COLO829 (cell line): ENCODE measurements at regions not wholly inside any gene's neighbourhood (a gene's known extent, or its start where the extent isn't known, plus 50 kb on each side); places are given as distances from the start of the nearest gene placed in this dataset.

Experiments
- DNase-seq: peaks from one replicate; pipeline ENCODE4 v3.0.0; 2012; ENCODE audit warnings: low spot score

DNA sequence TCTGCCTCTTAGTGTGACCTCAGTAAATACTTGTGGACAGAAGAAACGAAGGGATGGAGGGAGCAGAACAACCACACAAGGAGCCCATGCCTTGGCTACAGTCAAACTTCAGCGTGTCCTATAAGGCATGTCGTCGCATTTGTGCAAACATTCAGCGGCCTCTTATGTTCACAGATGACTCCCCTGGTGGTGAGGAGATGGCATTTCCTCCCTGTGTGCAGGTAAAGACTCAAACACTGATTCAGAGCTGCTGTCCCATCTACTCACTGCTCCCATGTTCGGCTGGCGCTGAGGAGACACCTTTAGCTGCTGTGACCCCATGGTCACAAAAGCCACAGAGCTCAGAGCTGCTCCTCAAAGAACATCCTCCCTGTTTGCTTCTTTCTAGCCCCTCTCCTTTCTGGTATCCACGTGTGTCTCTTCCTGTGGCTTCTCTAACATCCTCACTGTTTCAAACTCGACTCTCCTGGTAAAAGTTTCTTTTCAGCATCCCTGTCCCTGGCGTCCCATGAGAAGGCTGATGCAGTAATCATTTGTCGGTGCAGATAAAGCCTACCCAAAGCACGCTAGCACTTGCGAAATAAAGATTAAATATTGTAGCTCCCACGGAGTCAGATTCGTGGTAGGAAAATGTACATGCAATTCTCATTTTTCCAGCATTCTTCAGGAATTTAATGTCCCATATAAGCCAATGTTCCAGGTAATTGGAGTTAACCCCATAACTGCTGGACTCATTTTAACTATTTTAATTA, 124.9 kb upstream of the NEBL start:
- no peak for DNase-seq

DNA sequence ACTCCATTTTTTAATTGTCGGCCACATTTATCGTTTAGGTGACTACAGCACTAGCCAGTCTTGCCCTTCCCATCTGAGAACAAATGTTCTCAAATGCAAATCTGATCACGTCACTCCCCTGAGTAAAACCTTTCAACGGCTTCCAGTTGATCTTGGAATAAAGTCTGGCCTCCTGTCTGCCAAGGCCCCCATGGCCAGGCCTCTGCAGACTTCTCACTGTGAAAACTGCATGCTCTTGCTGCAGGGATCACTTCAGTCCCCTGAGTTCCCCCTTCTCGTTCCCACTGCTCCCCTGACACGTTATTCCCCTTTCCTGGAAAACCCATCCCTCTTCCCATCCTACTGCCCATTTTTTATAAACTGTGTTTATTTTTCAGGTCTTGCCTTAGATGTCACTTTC, 124.1 kb upstream of the NEBL start:
- DNase-seq: no peak

- DNase-seq: peak; percentile 12
Measured at GRCh38 chr10:21020545-21020944, 123.4 kb upstream of the NEBL start.

- no peak for DNase-seq
Measured at GRCh38 chr10:21019436-21019835, 122.3 kb upstream of the NEBL start.

- DNase-seq: no peak
Measured at GRCh38 chr10:21015851-21016250, 118.7 kb upstream of the NEBL start.

DNA sequence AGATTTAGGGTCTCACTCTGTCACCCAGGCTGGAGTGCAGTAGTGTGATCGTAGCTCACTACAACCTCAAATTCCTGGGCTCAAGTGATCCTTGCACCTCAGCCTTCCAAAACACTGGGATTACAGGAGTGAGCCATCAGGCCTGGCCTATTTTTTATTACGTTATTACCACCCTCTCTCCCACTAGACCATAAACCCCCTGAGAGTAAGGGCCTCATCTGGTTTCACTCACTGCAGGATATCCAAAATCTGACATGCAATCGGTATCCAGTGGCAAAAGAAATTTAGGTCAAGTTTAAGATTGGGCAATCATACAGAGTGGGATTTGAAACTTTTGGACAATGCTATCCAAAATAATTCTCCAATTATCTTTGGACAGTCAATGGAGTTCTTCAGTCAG, 117.0 kb upstream of the NEBL start:
- no peak for DNase-seq

- DNase-seq: no peak
Measured at GRCh38 chr10:21011433-21012018, 114.4 kb upstream of the NEBL start.

DNA sequence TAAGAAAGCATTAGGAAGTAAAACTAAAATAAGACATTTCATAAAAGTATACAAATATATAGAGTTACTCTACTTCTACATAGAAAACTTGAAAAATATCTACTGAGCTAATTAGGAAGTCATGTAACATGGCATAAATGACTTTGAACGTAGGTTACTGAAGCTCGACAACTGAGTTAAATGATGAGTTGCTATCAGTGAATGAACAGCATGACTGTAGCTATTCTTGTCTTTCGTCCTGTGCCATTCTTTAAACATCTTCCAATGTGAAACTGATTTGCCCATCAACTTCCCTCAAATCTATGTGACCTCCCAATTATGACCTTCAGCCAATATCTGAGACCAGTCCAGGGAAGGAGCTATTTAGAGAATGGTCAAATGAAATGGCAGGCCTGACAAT, 113.5 kb upstream of the NEBL start:
- no peak for DNase-seq

DNA sequence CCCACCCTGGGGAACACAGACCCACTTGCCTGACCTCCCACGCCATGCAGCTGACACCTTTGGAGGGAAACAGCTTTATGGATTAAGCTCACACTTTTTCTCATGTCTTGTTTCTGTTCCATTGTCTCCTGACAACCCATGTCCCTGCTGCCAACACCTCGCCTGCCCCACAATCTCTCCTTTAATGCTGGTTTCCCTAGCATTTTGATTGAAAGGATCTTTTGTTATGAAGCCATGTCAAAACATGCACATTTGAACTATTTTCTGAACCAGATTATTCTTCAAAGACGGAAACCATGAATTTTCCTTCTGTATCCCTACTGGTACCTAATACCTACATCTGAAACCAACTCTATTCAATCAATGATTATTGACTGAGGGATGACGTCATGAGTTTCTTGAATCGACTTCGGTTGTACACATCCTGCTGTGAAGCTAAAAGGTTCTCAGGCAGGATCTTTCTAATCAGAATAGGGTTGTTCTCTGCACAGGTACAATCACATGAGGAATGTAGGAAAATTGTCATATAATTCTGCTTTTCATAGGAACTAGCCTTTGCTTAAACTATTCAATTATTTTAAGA, 106.2 kb upstream of the NEBL start:
- no peak for DNase-seq

DNA sequence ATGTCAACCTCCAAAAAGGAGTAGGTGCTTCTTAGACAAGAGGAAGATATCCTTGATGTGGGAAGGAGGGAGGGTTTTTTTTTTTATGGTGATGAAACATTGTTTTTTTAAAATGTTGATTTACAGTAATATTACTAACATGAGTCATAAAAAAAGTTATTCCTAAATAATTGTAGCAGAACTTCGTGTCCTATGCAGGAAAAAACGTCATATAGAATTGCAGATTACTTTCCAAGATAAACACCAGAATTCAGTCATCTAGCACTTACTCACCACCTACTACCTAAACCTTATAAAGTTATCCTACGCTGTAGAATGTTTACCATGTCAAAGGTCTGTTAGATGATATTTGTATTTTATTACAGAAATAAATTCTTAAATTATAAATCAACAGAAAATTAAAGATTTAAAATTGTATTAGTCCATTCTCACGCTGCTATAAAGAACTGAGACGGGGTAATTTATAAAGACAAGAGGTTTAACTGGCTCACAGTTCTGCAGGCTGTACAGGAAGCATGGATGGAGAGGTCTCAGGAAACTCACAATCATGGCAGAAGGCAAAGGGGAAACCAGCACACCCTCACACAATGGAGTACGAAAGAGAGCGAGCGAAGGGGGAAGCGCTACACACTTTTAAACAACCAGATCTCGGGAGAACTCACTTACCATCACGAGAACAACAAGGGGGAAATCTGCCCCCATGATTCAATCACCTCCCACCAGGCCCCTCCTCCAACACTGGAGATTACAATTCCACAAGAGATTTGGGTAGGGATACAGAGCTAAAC, 105.2 kb upstream of the NEBL start:
- DNase-seq: no peak

- no peak for DNase-seq
Measured at GRCh38 chr10:20999699-21000098, 102.6 kb upstream of the NEBL start.

DNA sequence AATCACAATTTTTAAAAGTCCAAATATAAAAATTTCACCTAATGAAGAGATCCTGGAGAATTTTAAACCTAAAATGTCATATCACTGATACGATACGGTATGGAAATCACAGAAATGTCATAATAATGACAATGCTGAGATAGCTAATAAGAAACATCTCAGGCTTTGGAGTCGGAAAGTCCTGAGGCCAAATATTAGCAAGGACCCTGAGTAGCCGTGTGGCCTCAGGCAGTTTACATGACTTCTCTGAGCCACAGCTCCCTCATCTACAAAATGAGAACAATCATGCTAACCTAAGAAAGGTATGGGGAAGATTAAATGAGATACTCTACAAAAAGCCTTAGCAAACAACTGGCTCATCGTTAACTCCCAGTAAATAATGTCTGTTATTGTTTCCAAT, 100.9 kb upstream of the NEBL start:
- no peak for DNase-seq

DNA sequence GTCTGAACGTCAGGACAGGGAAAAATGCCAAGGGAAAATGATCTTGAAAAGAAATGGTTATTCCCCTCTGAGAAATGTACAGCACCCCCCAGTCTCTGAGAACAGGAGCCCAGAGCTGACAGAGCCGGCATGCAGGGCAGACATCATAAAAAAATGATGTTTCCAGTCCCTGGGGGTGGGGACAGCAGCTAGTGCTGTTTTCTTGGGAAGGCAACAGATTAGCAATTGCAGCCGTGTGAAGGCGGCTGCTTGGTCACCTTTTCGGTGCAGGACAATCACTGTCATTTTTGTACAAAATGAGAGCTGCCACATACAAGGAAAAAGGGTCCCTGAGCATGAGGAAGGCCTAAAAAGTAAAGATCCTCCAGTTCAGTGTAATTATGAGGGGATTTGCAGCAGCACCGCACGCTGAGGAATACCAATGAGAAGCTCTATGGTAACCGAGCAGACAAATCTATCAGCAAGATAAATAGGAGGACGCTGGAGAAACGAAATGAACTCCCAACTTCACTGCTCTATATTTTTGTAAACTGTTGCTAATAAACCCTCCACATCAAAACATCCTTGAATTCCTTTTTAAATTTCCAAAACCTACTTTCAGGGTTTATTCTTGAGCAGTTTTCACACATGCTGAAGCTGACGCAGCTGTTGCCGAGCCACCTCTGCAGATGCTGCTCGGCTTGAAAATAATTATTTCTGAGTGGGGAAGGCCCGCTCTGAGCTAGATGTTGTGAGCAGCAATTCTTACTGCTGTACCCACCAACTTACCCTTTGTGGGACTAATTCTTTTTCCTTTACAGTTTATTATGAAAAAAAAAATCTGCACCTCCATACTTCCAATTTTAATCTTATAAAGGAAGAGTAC, 98.2 kb upstream of the NEBL start:
- DNase-seq: no peak

GRCh38 chr10:20993830-20994527, 96.9 kb upstream of the NEBL start:
- no peak for DNase-seq

- DNase-seq: peak; percentile 10
Measured at GRCh38 chr10:20993389-20993788, 96.3 kb upstream of the NEBL start.

- DNase-seq: no peak
Measured at GRCh38 chr10:20991526-20991925, 94.4 kb upstream of the NEBL start.

DNA sequence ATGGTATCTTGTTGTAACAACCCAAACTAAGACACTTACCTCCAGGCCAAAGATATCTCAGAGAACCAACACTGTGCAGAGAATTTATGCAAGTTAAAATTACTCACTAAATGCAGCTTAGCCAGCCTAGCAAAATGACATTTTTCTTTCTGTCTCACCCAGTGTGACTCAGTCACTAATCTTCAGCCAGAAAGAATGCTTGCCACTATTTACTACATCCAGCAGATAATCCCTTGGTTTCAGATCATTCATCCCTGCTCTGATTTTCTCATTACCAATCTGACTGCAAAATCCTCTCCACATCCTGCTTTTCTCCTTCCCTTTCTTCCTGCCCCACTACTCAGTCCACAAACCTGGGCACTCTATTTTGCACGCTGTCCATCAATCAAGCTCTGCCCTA, 93.5 kb upstream of the NEBL start:
- no peak for DNase-seq

DNA sequence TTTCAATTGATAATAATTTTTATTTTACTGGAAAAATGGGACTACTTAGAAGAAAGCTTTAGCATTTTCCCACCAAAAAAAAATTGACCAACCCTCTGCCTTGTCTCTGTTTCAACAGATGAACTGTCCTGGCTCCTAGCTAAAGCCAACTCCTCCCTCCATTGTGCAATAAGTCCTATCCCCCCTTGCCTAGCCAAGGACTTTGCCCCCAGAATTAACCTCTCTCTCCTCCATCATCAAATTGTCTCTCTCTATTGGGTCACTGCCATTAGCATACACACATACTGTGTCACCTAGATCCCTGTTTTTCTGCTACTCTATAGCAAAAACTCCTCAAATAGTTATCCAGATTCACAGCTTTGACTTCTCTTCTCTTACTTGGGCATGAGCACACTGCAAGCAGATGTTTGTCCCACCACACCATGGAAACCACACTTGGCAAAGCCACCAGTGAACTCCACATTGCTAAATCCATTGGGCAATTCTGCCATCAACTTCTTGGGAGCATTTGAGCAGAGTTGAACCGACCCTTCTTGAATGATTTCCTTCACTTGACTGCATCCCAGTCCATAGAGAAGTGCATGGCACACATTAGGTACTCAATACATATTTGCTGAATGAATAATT, 91.4 kb upstream of the NEBL start:
- no peak for DNase-seq

- DNase-seq: no peak
Measured at GRCh38 chr10:20986049-20986448, 88.9 kb upstream of the NEBL start.

- DNase-seq: no peak
Measured at GRCh38 chr10:20984662-20985061, 87.6 kb upstream of the NEBL start.

DNA sequence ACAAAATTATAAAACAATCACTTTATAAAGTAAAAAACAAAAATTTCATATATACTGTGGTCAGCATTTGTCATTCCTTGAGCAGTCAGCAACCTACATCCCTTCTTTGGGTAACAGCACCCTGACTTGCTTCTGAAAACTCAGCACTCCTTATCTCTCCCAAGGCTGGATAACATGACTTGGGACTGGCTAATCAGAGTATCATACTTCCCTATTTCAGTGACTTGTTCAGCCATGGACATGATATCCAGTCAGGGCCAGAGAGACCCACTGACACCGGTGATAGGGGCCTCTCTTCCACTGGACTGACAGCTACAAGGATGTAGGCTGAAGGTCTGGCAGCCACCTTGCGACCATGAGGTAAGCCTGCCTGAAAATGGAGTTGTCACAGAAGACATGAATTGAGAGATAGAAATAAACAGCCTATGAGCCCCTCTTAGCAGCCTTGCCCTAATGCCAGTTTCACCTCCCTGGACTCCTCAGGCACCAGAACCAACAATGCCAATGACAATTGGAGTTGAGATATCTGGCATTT, 84.4 kb upstream of the NEBL start:
- no peak for DNase-seq
